PC-3 (cell line): ENCODE measurements at regions not wholly inside any gene's neighbourhood (a gene's known extent, or its start where the extent isn't known, plus 50 kb on each side); places are given as distances from the start of the nearest gene placed in this dataset.
A peak's percentile ranks its signal among the peaks of the same experiment; 100 is the strongest.

Source experiments
- ATAC-seq: fragments of 200-7000 bp; cut with Tn5 transposase; 2 replicates; pipeline ENCODE4 v1.9.1; 2020; ENCODE audit warnings: mild to moderate bottlenecking, moderate library complexity
- BruUV-seq: library from RNA; stranded (reverse); fragments of 400-500 nt; replicated peaks from 2 replicates; lab custom pipeline; 2021; lab: Mats Ljungman, UMichigan
- CTCF ChIA-PET: fragments of 300-600 bp; sonication (Branson Sonifier 250); formaldehyde crosslinking; loops from one replicate; lab custom pipeline; 2022; ENCODE audit warnings: antibody characterized with exemption; lab: Charles Lee
- POLR2A ChIA-PET: fragments of 300-600 bp; sonication (Branson Sonifier 250); formaldehyde crosslinking; loops from one replicate; lab custom pipeline; 2022; ENCODE audit warnings: antibody characterized with exemption; ENCODE audit not compliant: unreplicated experiment; lab: Charles Lee
- DNase-seq: peaks from one replicate; pipeline ENCODE4 v3.0.0-alpha.2; 2015
- H2AFZ ChIP-seq: fragments of 300-600 bp; sonication (generic); 2 replicates; pipeline ENCODE4 v1.6.0; 2016; ENCODE audit warnings: antibody characterized with exemption, low read length
- H3F3A ChIP-seq: fragments of 300-600 bp; sonication (generic); one replicate; pipeline ENCODE4 v1.6.0; 2017; ENCODE audit warnings: antibody characterized with exemption, low read length, control low read depth, mild to moderate bottlenecking; ENCODE audit not compliant: unreplicated experiment
- H3K27ac ChIP-seq: fragments of 300-600 bp; sonication (generic); 2 replicates; pipeline ENCODE4 v1.5.1; 2016; ENCODE audit warnings: mild to moderate bottlenecking, low read length
- H3K27me3 ChIP-seq: fragments of 300-600 bp; sonication (generic); 2 replicates; pipeline ENCODE4 v1.6.1; 2016; ENCODE audit warnings: low read length, mixed read lengths
- H3K36me3 ChIP-seq: fragments of 300-600 bp; sonication (generic); 2 replicates; pipeline ENCODE4 v1.6.1; 2016; ENCODE audit warnings: low read depth, mixed run types, low read length, mixed read lengths
- H3K4me1 ChIP-seq: fragments of 300-600 bp; sonication (generic); 2 replicates; pipeline ENCODE4 v1.5.1; 2016; ENCODE audit warnings: low read length; ENCODE audit not compliant: insufficient read depth
- H3K4me2 ChIP-seq: fragments of 300-600 bp; sonication (generic); 2 replicates; pipeline ENCODE4 v1.6.0; 2016; ENCODE audit warnings: low read length
- H3K4me3 ChIP-seq: fragments of 300-600 bp; sonication (generic); 2 replicates; pipeline ENCODE4 v1.5.1; 2016; ENCODE audit warnings: mild to moderate bottlenecking, low read length, mixed read lengths
- H3K79me2 ChIP-seq: fragments of 300-600 bp; sonication (generic); 2 replicates; pipeline ENCODE4 v1.6.1; 2017; ENCODE audit warnings: low read length, mixed read lengths
- H3K9ac ChIP-seq: fragments of 300-600 bp; sonication (generic); 2 replicates; pipeline ENCODE4 v1.6.0; 2016; ENCODE audit warnings: mild to moderate bottlenecking, low read length
- H3K9me2 ChIP-seq: fragments of 300-600 bp; sonication (generic); replicated peaks from 2 replicates; pipeline ENCODE4 v1.6.1; 2016; ENCODE audit warnings: mixed run types, low read length, mixed read lengths
- H3K9me3 ChIP-seq: fragments of 300-600 bp; sonication (generic); 2 replicates; pipeline ENCODE4 v1.6.1; 2016; ENCODE audit warnings: low read length, mixed read lengths
- H4K20me1 ChIP-seq: fragments of 300-600 bp; sonication (generic); 2 replicates; pipeline ENCODE4 v1.6.1; 2016; ENCODE audit warnings: low read length, mixed read lengths
- CTCF ChIP-seq: fragments of 300-600 bp; sonication (generic); conservative IDR thresholded peaks from 2 replicates; pipeline ENCODE4 v1.5.1; 2017; ENCODE audit warnings: antibody characterized with exemption, low read depth, mild to moderate bottlenecking, low read length
- EZH2 ChIP-seq: fragments of 300-600 bp; sonication (generic); IDR thresholded peaks from one replicate; pipeline ENCODE4 v1.6.1; 2017; ENCODE audit warnings: antibody characterized with exemption, mild to moderate bottlenecking, low read length; ENCODE audit not compliant: unreplicated experiment
- EZH2phosphoT487 ChIP-seq: fragments of 300-600 bp; sonication (generic); IDR thresholded peaks from 2 replicates; pipeline ENCODE4 v1.6.1; 2018; ENCODE audit warnings: mild to moderate bottlenecking, antibody characterized with exemption, low read length, borderline replicate concordance
- intact Hi-C: fragments of 100-400 bp; cut with micrococcal nuclease; formaldehyde crosslinking; loops from 2 replicates; pipeline ENCODE4 v1.9.0; 2023

DNA sequence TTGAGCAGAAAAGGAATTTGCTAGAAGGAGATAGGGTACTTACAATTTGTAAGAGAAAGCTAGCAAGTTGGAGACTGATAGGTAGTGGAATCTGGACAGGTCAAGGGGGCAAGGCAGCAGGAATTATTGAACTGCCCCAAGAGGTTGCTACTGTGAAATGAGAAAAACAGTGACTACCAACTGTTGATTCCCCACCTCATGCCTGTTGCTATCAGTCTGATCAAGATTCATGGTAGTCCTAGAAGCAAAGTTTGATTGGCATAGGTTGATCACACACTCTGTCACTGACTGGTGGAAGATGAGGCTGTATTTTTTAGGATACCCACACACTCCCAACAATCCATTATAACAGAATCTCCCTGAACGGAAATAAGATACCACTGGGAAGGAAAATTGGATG, 89.4 kb upstream of the IGF1 start:
- no peaks in the 10 kb centered on the region for H3K4me1 ChIP-seq
- TF ChIP-seq EZH2: no peak
- TF ChIP-seq EZH2phosphoT487: no peak
- no peak for TF ChIP-seq CTCF
- no peak overlapping the region for H3K4me2 ChIP-seq
- intact Hi-C loops: no loop called here
- no peak for ATAC-seq
- H4K20me1 ChIP-seq: no peaks in the 10 kb centered on the region
- H3F3A ChIP-seq: no peaks in the 10 kb centered on the region
- H3K9ac ChIP-seq: no peak overlapping the region
- 0 out of 2 replicates have a peak, but pooled peaks cover 3% of the 10 kb centered on the region for H3K9me2 ChIP-seq
- ChIA-PET POLR2A (no interaction called here), CTCF (no interaction called here)
- BruUV-seq: no TSS peak
- no peaks in the 10 kb centered on the region for H3K9me3 ChIP-seq
- no peaks in the 10 kb centered on the region for H3K27me3 ChIP-seq
- no peak overlapping the region for H3K27ac ChIP-seq
- no peak for DNase-seq
- H3K36me3 ChIP-seq: no peaks in the 10 kb centered on the region
- no peaks in the 10 kb centered on the region for H3K79me2 ChIP-seq
- H3K4me3 ChIP-seq: no peak overlapping the region
- no peak overlapping the region for H2AFZ ChIP-seq

DNA sequence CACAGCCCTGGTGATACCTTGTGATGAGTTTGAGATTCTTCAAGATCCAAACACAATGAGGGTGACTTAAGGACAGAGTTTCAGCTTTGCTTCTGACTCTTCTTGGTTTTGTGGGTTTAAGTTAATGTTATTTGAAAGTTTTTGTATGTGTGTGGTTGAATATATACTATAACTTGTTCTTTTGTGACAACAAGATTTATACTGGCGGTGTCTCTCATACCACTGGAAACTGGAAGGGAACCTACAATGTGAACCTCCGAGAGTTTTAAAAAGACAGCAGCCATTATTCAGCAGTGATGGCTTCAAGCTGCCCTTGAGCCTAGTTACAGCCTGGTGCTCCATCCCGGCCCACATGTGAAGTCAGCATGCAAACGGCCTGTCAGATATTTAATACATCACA, 87.9 kb upstream of the IGF1 start:
- no peak for ATAC-seq
- H3K4me3 ChIP-seq: no peak overlapping the region
- H3K36me3 ChIP-seq: no peaks in the 10 kb centered on the region
- TF ChIP-seq EZH2 (no peak), EZH2phosphoT487 (no peak), CTCF (no peak)
- H4K20me1 ChIP-seq: no peaks in the 10 kb centered on the region
- intact Hi-C loops: no loop called here
- H3K9me3 ChIP-seq: no peaks in the 10 kb centered on the region
- BruUV-seq: no TSS peak
- no peaks in the 10 kb centered on the region for H3F3A ChIP-seq
- POLR2A ChIA-PET: no interaction called here
- CTCF ChIA-PET: no interaction called here
- H3K9ac ChIP-seq: no peak overlapping the region
- no peak overlapping the region for H3K27ac ChIP-seq
- no peaks in the 10 kb centered on the region for H3K4me1 ChIP-seq
- no peaks in the 10 kb centered on the region for H3K27me3 ChIP-seq
- H3K4me2 ChIP-seq: no peak overlapping the region
- H2AFZ ChIP-seq: no peak overlapping the region
- no peaks in the 10 kb centered on the region for H3K79me2 ChIP-seq
- 0 out of 2 replicates have a peak, but pooled peaks cover 3% of the 10 kb centered on the region for H3K9me2 ChIP-seq
- no peak for DNase-seq

- no peak overlapping the region for H3K4me2 ChIP-seq
- no peak overlapping the region for H3K4me3 ChIP-seq
- H3K9me3 ChIP-seq: no peaks in the 10 kb centered on the region
- BruUV-seq: no TSS peak
- H2AFZ ChIP-seq: no peak overlapping the region
- H3K9ac ChIP-seq: no peak overlapping the region
- intact Hi-C loops: no loop called here
- H3K36me3 ChIP-seq: no peaks in the 10 kb centered on the region
- CTCF ChIA-PET: no interaction called here
- no peaks in the 10 kb centered on the region for H3F3A ChIP-seq
- H3K79me2 ChIP-seq: no peaks in the 10 kb centered on the region
- DNase-seq (peak; percentile 36), ATAC-seq (no peak)
- H3K9me2 ChIP-seq: 0 out of 2 replicates have a peak, but pooled peaks cover 3% of the 10 kb centered on the region
- TF ChIP-seq CTCF: no peak
- TF ChIP-seq EZH2phosphoT487: no peak
- no peak for TF ChIP-seq EZH2
- no peak overlapping the region for H3K27ac ChIP-seq
- no peaks in the 10 kb centered on the region for H3K4me1 ChIP-seq
- H4K20me1 ChIP-seq: no peaks in the 10 kb centered on the region
- no peaks in the 10 kb centered on the region for H3K27me3 ChIP-seq
- POLR2A ChIA-PET: no interaction called here
These were observed 86.9 kb upstream of the IGF1 start for GRCh38 chr12:102567031-102567985.
